SK-N-SH (cell line): ENCODE measurements at regions not wholly inside any gene's neighbourhood (a gene's known extent, or its start where the extent isn't known, plus 50 kb on each side); places are given as distances from the start of the nearest gene placed in this dataset.

Experiments used
- CTCF ChIA-PET: fragments of 300-600, 350-600 bp; formaldehyde crosslinking; extraction: SDS; loops from one replicate; lab custom pipeline; 2021; lab: Yijun Ruan, JAX
- POLR2A ChIA-PET: fragments of 350-600 bp; sonication (Branson Sonifier 250); formaldehyde crosslinking; extraction: SDS; loops from one replicate; lab custom pipeline; 2020; ENCODE audit warnings: antibody characterized with exemption, inconsistent platforms; lab: Yijun Ruan, JAX
- DNase-seq: peaks from one replicate; pipeline ENCODE4 v3.0.0; 2012
- H2AFZ ChIP-seq: fragments of 200-600 bp; sonication (generic); 2 replicates; pipeline ENCODE4 v1.8.1; 2016; ENCODE audit warnings: antibody characterized with exemption, mild to moderate bottlenecking, low read depth
- H3F3A ChIP-seq: fragments of 200-600 bp; sonication (generic); replicated peaks from 2 replicates; pipeline ENCODE3; 2016; ENCODE audit warnings: antibody characterized with exemption, mild to moderate bottlenecking; ENCODE audit not compliant: insufficient read depth
- H3K27ac ChIP-seq, 2 experiments: fragments of 200-500 bp in 1 of 2; fragments of 200-600 bp in 1 of 2; sonication (Bioruptor generic) in 1 of 2; sonication (generic), shearing (Covaris generic) in 1 of 2; 2 replicates each; pipeline versions ENCODE4 v1.5.1 to v1.6.1; 2014 to 2016; ENCODE audit warnings: low read depth in 2 of 2, inconsistent platforms in 1 of 2, low read length in 1 of 2, mild to moderate bottlenecking in 1 of 2, mixed read lengths in 1 of 2
- H3K27me3 ChIP-seq: fragments of 200-600 bp; sonication (generic), shearing (Covaris generic); 2 replicates; pipeline ENCODE4 v1.6.1; 2016; ENCODE audit warnings: mixed run types; ENCODE audit not compliant: insufficient read depth
- H3K36me3 ChIP-seq, 2 experiments: fragments of 200-500 bp in 1 of 2; fragments of 200-600 bp in 1 of 2; sonication (Bioruptor generic) in 1 of 2; sonication (generic) in 1 of 2; replicated peaks in 1 of 2; 2 replicates each; pipeline versions ENCODE3 to v1.5.1; 2014 to 2016; ENCODE audit warnings: low read length in 1 of 2, mild to moderate bottlenecking in 1 of 2; ENCODE audit not compliant: insufficient read depth in 2 of 2, control insufficient read depth in 1 of 2
- H3K4me1 ChIP-seq, 2 experiments: fragments of 200-500 bp in 1 of 2; fragments of 200-600 bp in 1 of 2; sonication (Bioruptor generic) in 1 of 2; sonication (generic), shearing (Covaris generic) in 1 of 2; 2 replicates each; pipeline versions ENCODE4 v1.5.1 to v1.6.1; 2014 to 2016; ENCODE audit warnings: low read depth in 1 of 2, low read length in 1 of 2, mixed run types in 1 of 2; ENCODE audit not compliant: insufficient read depth in 2 of 2, control insufficient read depth in 1 of 2
- H3K4me2 ChIP-seq: fragments of 200-600 bp; sonication (generic), shearing (Covaris generic); 2 replicates; pipeline ENCODE4 v1.6.1; 2017; ENCODE audit warnings: mixed run types
- H3K4me3 ChIP-seq, 2 experiments: fragments of 200-500 bp in 1 of 2; fragments of 200-600 bp in 1 of 2; sonication (Bioruptor generic) in 1 of 2; sonication (generic), shearing (Covaris generic) in 1 of 2; 2 replicates each; pipeline versions ENCODE4 v1.5.1 to v1.8.1; 2014 to 2016; ENCODE audit warnings: low read depth in 2 of 2, inconsistent platforms in 1 of 2, low read length in 1 of 2, mild to moderate bottlenecking in 1 of 2, mixed read lengths in 1 of 2, moderate library complexity in 1 of 2
- H3K79me2 ChIP-seq: fragments of 200-600 bp; sonication (generic); 2 replicates; pipeline ENCODE4 v1.8.1; 2017; ENCODE audit warnings: mild to moderate bottlenecking; ENCODE audit not compliant: insufficient read depth
- H3K9ac ChIP-seq: fragments of 200-600 bp; sonication (generic); 2 replicates; pipeline ENCODE4 v1.6.1; 2017; ENCODE audit warnings: mixed run types
- H3K9me2 ChIP-seq: fragments of 200-600 bp; sonication (generic); 2 replicates; pipeline ENCODE4 v1.6.1; 2017; ENCODE audit warnings: mixed run types
- H3K9me3 ChIP-seq: fragments of 200-600 bp; sonication (generic); 2 replicates; pipeline ENCODE4 v1.6.1; 2017; ENCODE audit warnings: mixed run types, mild to moderate bottlenecking, moderate library complexity
- H4K20me1 ChIP-seq: fragments of 200-600 bp; sonication (generic); 2 replicates; pipeline ENCODE4 v1.6.1; 2017; ENCODE audit warnings: mild to moderate bottlenecking, mixed run types; ENCODE audit not compliant: insufficient read depth
- EP300 ChIP-seq, 2 experiments: IDR thresholded peaks; 2 replicates each; pipeline versions ENCODE4 v1.4.0 to v1.6.1; 2012; ENCODE audit warnings: borderline replicate concordance in 1 of 2, low read depth in 1 of 2, low read length in 1 of 2
- EZH2phosphoT487 ChIP-seq: fragments of 200-600 bp; sonication (generic); IDR thresholded peaks from 2 replicates; pipeline ENCODE4 v1.6.1; 2017; ENCODE audit warnings: low read depth, mixed run types, mild to moderate bottlenecking, antibody characterized with exemption, moderate library complexity, borderline replicate concordance
- FOXM1 ChIP-seq: IDR thresholded peaks from 2 replicates; pipeline ENCODE4 v1.4.0; 2012; ENCODE audit warnings: low read depth, mild to moderate bottlenecking
- IRF3 ChIP-seq: fragments of 150-350 bp; IDR thresholded peaks from 2 replicates; pipeline ENCODE4 v1.6.1; 2016; ENCODE audit warnings: mild to moderate bottlenecking, low read depth, low read length
- MAX ChIP-seq: IDR thresholded peaks from 2 replicates; pipeline ENCODE4 v1.4.0; 2012; ENCODE audit warnings: low read depth
- MEF2A ChIP-seq: IDR thresholded peaks from 2 replicates; pipeline ENCODE4 v1.4.0; 2012; ENCODE audit warnings: low read depth, borderline replicate concordance
- NRF1 ChIP-seq: IDR thresholded peaks from 2 replicates; pipeline ENCODE4 v1.6.1; 2012; ENCODE audit warnings: low read depth, mild to moderate bottlenecking, low read length
- PBX3 ChIP-seq: IDR thresholded peaks from 2 replicates; pipeline ENCODE4; 2012
- POLR2AphosphoS5 ChIP-seq: IDR thresholded peaks from 2 replicates; pipeline ENCODE4 v1.6.1; 2012; ENCODE audit warnings: low read depth, low read length
- RAD21 ChIP-seq: IDR thresholded peaks from 2 replicates; pipeline ENCODE4 v1.6.1; 2012; ENCODE audit warnings: mild to moderate bottlenecking, low read length
- RFX5 ChIP-seq: IDR thresholded peaks from 2 replicates; pipeline ENCODE4 v1.6.1; 2012; ENCODE audit warnings: mild to moderate bottlenecking, improper control_type of control experiment, low read length
- RXRA ChIP-seq: IDR thresholded peaks from 2 replicates; pipeline ENCODE4 v1.4.0; 2012; ENCODE audit warnings: low read depth, mild to moderate bottlenecking, borderline replicate concordance
- SIN3A ChIP-seq: IDR thresholded peaks from 2 replicates; pipeline ENCODE4 v1.6.1; 2012; ENCODE audit warnings: low read depth, mild to moderate bottlenecking, low read length, moderate library complexity, borderline replicate concordance
- TCF12 ChIP-seq: IDR thresholded peaks from 2 replicates; pipeline ENCODE4 v1.4.0; 2012
- USF1 ChIP-seq: IDR thresholded peaks from 2 replicates; pipeline ENCODE4 v1.4.0; 2012; ENCODE audit warnings: low read depth, borderline replicate concordance
- USF2 ChIP-seq: fragments of 150-350 bp; IDR thresholded peaks from 2 replicates; pipeline ENCODE4 v1.6.1; 2017; ENCODE audit warnings: antibody characterized with exemption, low read length, low read depth, borderline replicate concordance
- WGBS: methylation state at CpG from one replicate; pipeline ENCODE4 v1.1.6; 2017; ENCODE audit warnings: low lambda C conversion rate; 5-methylcytosine and 5-hydroxymethylcytosine counted together

GRCh38 chr15:31557899-31558298, 231.3 kb downstream of the KLF13 start:
- CTCF ChIA-PET, result no interaction called here
- WGBS, result 59% methylated on average over 2 of the region's 7 CpGs
- POLR2A ChIA-PET, result no interaction called here

GRCh38 chr15:31558840-31559239, 232.2 kb downstream of the KLF13 start:
- Histone ChIP-seq H4K20me1 (no peaks in the 10 kb centered on the region), H3K4me2 (no peak overlapping the region), H2AFZ (no peak overlapping the region), H3K4me3 (no peak overlapping the region), H3K27me3 (no peaks in the 10 kb centered on the region), H3F3A (no peaks in the 10 kb centered on the region), H3K4me1 (peaks cover 0 to 8% of the 10 kb centered on the region in 2 experiments; a peak in 1 of 4 replicates), H3K9me3 (no peaks in the 10 kb centered on the region), H3K9ac (no peak overlapping the region), H3K36me3 (no peaks in the 10 kb centered on the region), H3K27ac (no peak overlapping the region), H3K79me2 (no peaks in the 10 kb centered on the region), H3K9me2 (no peaks in the 10 kb centered on the region)
- ChIA-PET CTCF (no interaction called here), POLR2A (no interaction called here)
- no peak for DNase-seq
- 71% methylated on average over 10 of the region's 12 CpGs for WGBS
- TF ChIP-seq POLR2AphosphoS5 (no peak), PBX3 (no peak), RAD21 (no peak), USF1 (no peak), SIN3A (no peak), RXRA (no peak), FOXM1 (no peak), TCF12 (no peak), MAX (no peak)

More at GRCh38 chr15:31557899-31558298, 231.3 kb downstream of the KLF13 start:
- Histone ChIP-seq H3K27ac (no peak overlapping the region), H3K4me2 (no peak overlapping the region), H3K9ac (no peak overlapping the region), H3K9me3 (no peaks in the 10 kb centered on the region), H3K79me2 (no peaks in the 10 kb centered on the region), H4K20me1 (no peaks in the 10 kb centered on the region), H3K9me2 (no peaks in the 10 kb centered on the region), H3K4me1 (no peaks in the 10 kb centered on the region; a peak in 1 of 4 replicates), H3K36me3 (no peaks in the 10 kb centered on the region), H3F3A (no peaks in the 10 kb centered on the region), H3K27me3 (no peaks in the 10 kb centered on the region), H2AFZ (no peak overlapping the region), H3K4me3 (no peak overlapping the region)
- DNase-seq, result no peak
- no peak for TF ChIP-seq IRF3
- no peak for TF ChIP-seq EP300 (IDR thresholded peaks at IDR 0.05; ENCODE audit: borderline replicate concordance in 1 of 2, low read depth in 1 of 2, low read length in 1 of 2)
- TF ChIP-seq RFX5, result no peak
- no peak for TF ChIP-seq MEF2A
- TF ChIP-seq EZH2phosphoT487, result no peak
- TF ChIP-seq NRF1, result no peak
- no peak for TF ChIP-seq FOXM1
- TF ChIP-seq USF2, result no peak
